ENCODE measurements at regions not wholly inside any gene's neighbourhood (a gene's known extent, or its start where the extent isn't known, plus 50 kb on each side); places are given as distances from the start of the nearest gene placed in this dataset.

GRCh38 chr11:19395050-19395449 lies 154.3 kb upstream of the E2F8 start:
- TF ChIP-seq CTCF (IDR thresholded peaks at IDR 0.05) (no peak), POLR2A (IDR thresholded peaks at IDR 0.05) (no peak)
